PC-3 (cell line): ENCODE measurements at regions not wholly inside any gene's neighbourhood (a gene's known extent, or its start where the extent isn't known, plus 50 kb on each side); places are given as distances from the start of the nearest gene placed in this dataset.

ENCODE experiments used
- ATAC-seq: fragments of 200-7000 bp; cut with Tn5 transposase; 2 replicates; pipeline ENCODE4 v1.9.1; 2020; ENCODE audit warnings: mild to moderate bottlenecking, moderate library complexity
- BruUV-seq: library from RNA; stranded (reverse); fragments of 400-500 nt; replicated peaks from 2 replicates; lab custom pipeline; 2021; lab: Mats Ljungman, UMichigan
- CTCF ChIA-PET: fragments of 300-600 bp; sonication (Branson Sonifier 250); formaldehyde crosslinking; loops from one replicate; lab custom pipeline; 2022; ENCODE audit warnings: antibody characterized with exemption; lab: Charles Lee
- POLR2A ChIA-PET: fragments of 300-600 bp; sonication (Branson Sonifier 250); formaldehyde crosslinking; loops from one replicate; lab custom pipeline; 2022; ENCODE audit warnings: antibody characterized with exemption; ENCODE audit not compliant: unreplicated experiment; lab: Charles Lee
- DNase-seq: peaks from one replicate; pipeline ENCODE4 v3.0.0-alpha.2; 2015
- H2AFZ ChIP-seq: fragments of 300-600 bp; sonication (generic); 2 replicates; pipeline ENCODE4 v1.6.0; 2016; ENCODE audit warnings: antibody characterized with exemption, low read length
- H3F3A ChIP-seq: fragments of 300-600 bp; sonication (generic); one replicate; pipeline ENCODE4 v1.6.0; 2017; ENCODE audit warnings: antibody characterized with exemption, low read length, control low read depth, mild to moderate bottlenecking; ENCODE audit not compliant: unreplicated experiment
- H3K27ac ChIP-seq: fragments of 300-600 bp; sonication (generic); 2 replicates; pipeline ENCODE4 v1.5.1; 2016; ENCODE audit warnings: mild to moderate bottlenecking, low read length
- H3K27me3 ChIP-seq: fragments of 300-600 bp; sonication (generic); 2 replicates; pipeline ENCODE4 v1.6.1; 2016; ENCODE audit warnings: low read length, mixed read lengths
- H3K36me3 ChIP-seq: fragments of 300-600 bp; sonication (generic); 2 replicates; pipeline ENCODE4 v1.6.1; 2016; ENCODE audit warnings: low read depth, mixed run types, low read length, mixed read lengths
- H3K4me1 ChIP-seq: fragments of 300-600 bp; sonication (generic); 2 replicates; pipeline ENCODE4 v1.5.1; 2016; ENCODE audit warnings: low read length; ENCODE audit not compliant: insufficient read depth
- H3K4me2 ChIP-seq: fragments of 300-600 bp; sonication (generic); 2 replicates; pipeline ENCODE4 v1.6.0; 2016; ENCODE audit warnings: low read length
- H3K4me3 ChIP-seq: fragments of 300-600 bp; sonication (generic); 2 replicates; pipeline ENCODE4 v1.5.1; 2016; ENCODE audit warnings: mild to moderate bottlenecking, low read length, mixed read lengths
- H3K79me2 ChIP-seq: fragments of 300-600 bp; sonication (generic); 2 replicates; pipeline ENCODE4 v1.6.1; 2017; ENCODE audit warnings: low read length, mixed read lengths
- H3K9ac ChIP-seq: fragments of 300-600 bp; sonication (generic); 2 replicates; pipeline ENCODE4 v1.6.0; 2016; ENCODE audit warnings: mild to moderate bottlenecking, low read length
- H3K9me2 ChIP-seq: fragments of 300-600 bp; sonication (generic); replicated peaks from 2 replicates; pipeline ENCODE4 v1.6.1; 2016; ENCODE audit warnings: mixed run types, low read length, mixed read lengths
- H3K9me3 ChIP-seq: fragments of 300-600 bp; sonication (generic); 2 replicates; pipeline ENCODE4 v1.6.1; 2016; ENCODE audit warnings: low read length, mixed read lengths
- H4K20me1 ChIP-seq: fragments of 300-600 bp; sonication (generic); 2 replicates; pipeline ENCODE4 v1.6.1; 2016; ENCODE audit warnings: low read length, mixed read lengths
- CTCF ChIP-seq: fragments of 300-600 bp; sonication (generic); conservative IDR thresholded peaks from 2 replicates; pipeline ENCODE4 v1.5.1; 2017; ENCODE audit warnings: antibody characterized with exemption, low read depth, mild to moderate bottlenecking, low read length
- EZH2 ChIP-seq: fragments of 300-600 bp; sonication (generic); IDR thresholded peaks from one replicate; pipeline ENCODE4 v1.6.1; 2017; ENCODE audit warnings: antibody characterized with exemption, mild to moderate bottlenecking, low read length; ENCODE audit not compliant: unreplicated experiment
- EZH2phosphoT487 ChIP-seq: fragments of 300-600 bp; sonication (generic); IDR thresholded peaks from 2 replicates; pipeline ENCODE4 v1.6.1; 2018; ENCODE audit warnings: mild to moderate bottlenecking, antibody characterized with exemption, low read length, borderline replicate concordance
- intact Hi-C: fragments of 100-400 bp; cut with micrococcal nuclease; formaldehyde crosslinking; loops from 2 replicates; pipeline ENCODE4 v1.9.0; 2023

GRCh38 chr6:40645043-40645442 is 57.9 kb upstream of the LRFN2 start:
- no peak overlapping the region for H3K27ac ChIP-seq
- H3F3A ChIP-seq: no peaks in the 10 kb centered on the region
- no peaks in the 10 kb centered on the region for H3K79me2 ChIP-seq
- H3K9ac ChIP-seq: no peak overlapping the region
- no peaks in the 10 kb centered on the region for H3K4me1 ChIP-seq
- ChIA-PET CTCF (no interaction called here), POLR2A (no interaction called here)
- TF ChIP-seq EZH2phosphoT487 (no peak), CTCF (no peak), EZH2 (no peak)
- ATAC-seq (no peak), DNase-seq (no peak)
- H3K36me3 ChIP-seq: no peaks in the 10 kb centered on the region
- BruUV-seq: no TSS peak
- H3K9me3 ChIP-seq: no peaks in the 10 kb centered on the region
- no peak overlapping the region for H3K4me2 ChIP-seq
- peaks cover 27% of the 10 kb centered on the region for H3K27me3 ChIP-seq
- no peaks in the 10 kb centered on the region for H4K20me1 ChIP-seq
- H2AFZ ChIP-seq: no peak overlapping the region
- H3K9me2 ChIP-seq: no peaks in the 10 kb centered on the region
- no peak overlapping the region for H3K4me3 ChIP-seq
- intact Hi-C loops: no loop called here

- peaks cover 21% of the 10 kb centered on the region for H3K27me3 ChIP-seq
- no peaks in the 10 kb centered on the region for H3K4me1 ChIP-seq
- intact Hi-C loops: no loop called here
- H3K4me3 ChIP-seq: no peak overlapping the region
- ChIA-PET POLR2A (no interaction called here), CTCF (no interaction called here)
- no peak for TF ChIP-seq CTCF
- no peak for TF ChIP-seq EZH2phosphoT487
- TF ChIP-seq EZH2: no peak
- H3K36me3 ChIP-seq: no peaks in the 10 kb centered on the region
- H3K9ac ChIP-seq: no peak overlapping the region
- BruUV-seq: no TSS peak
- no peaks in the 10 kb centered on the region for H3K9me3 ChIP-seq
- H2AFZ ChIP-seq: no peak overlapping the region
- no peaks in the 10 kb centered on the region for H3F3A ChIP-seq
- H3K79me2 ChIP-seq: no peaks in the 10 kb centered on the region
- H4K20me1 ChIP-seq: no peaks in the 10 kb centered on the region
- DNase-seq: no peak
- H3K4me2 ChIP-seq: no peak overlapping the region
- ATAC-seq: no peak
- H3K9me2 ChIP-seq: no peaks in the 10 kb centered on the region
- H3K27ac ChIP-seq: no peak overlapping the region
Observed at GRCh38 chr6:40642837-40643236, 55.7 kb upstream of the LRFN2 start.

GRCh38 chr6:40642190-40642589 is 55.0 kb upstream of the LRFN2 start:
- H3K27ac ChIP-seq: no peak overlapping the region
- no peak overlapping the region for H3K4me3 ChIP-seq
- H4K20me1 ChIP-seq: no peaks in the 10 kb centered on the region
- DNase-seq (no peak), ATAC-seq (no peak)
- no peak overlapping the region for H3K9ac ChIP-seq
- peaks cover 17% of the 10 kb centered on the region for H3K27me3 ChIP-seq
- no peak overlapping the region for H2AFZ ChIP-seq
- H3K79me2 ChIP-seq: no peaks in the 10 kb centered on the region
- H3K4me2 ChIP-seq: no peak overlapping the region
- POLR2A ChIA-PET: no interaction called here
- no peaks in the 10 kb centered on the region for H3K4me1 ChIP-seq
- H3K36me3 ChIP-seq: no peaks in the 10 kb centered on the region
- TF ChIP-seq CTCF: no peak
- no peak for TF ChIP-seq EZH2
- no peak for TF ChIP-seq EZH2phosphoT487
- no TSS peak for BruUV-seq
- no peaks in the 10 kb centered on the region for H3F3A ChIP-seq
- H3K9me3 ChIP-seq: no peaks in the 10 kb centered on the region
- CTCF ChIA-PET: no interaction called here
- intact Hi-C loops: no loop called here
- H3K9me2 ChIP-seq: no peaks in the 10 kb centered on the region
